Keratinocyte (primary cell): ENCODE measurements at regions not wholly inside any gene's neighbourhood (a gene's known extent, or its start where the extent isn't known, plus 50 kb on each side); places are given as distances from the start of the nearest gene placed in this dataset.

Experiments
- DNase-seq: peaks from one replicate; pipeline ENCODE4 v3.0.0-alpha.2; 2011; ENCODE audit warnings: low read depth, missing footprints, low spot score
- FAIRE-seq: peaks from 2 replicates; lab custom pipeline; 2011; peaks lifted over from hg19 to GRCh38; lab: Jason Lieb, UNC
- H2AFZ ChIP-seq: 2 replicates; pipeline ENCODE4 v1.6.0; 2012; ENCODE audit warnings: low read length, control low read depth, inconsistent platforms; ENCODE audit not compliant: control insufficient read depth
- H3K27ac ChIP-seq: 2 replicates; pipeline ENCODE4 v1.5.1; 2011; ENCODE audit warnings: low read length; ENCODE audit not compliant: control insufficient read depth, insufficient read depth
- H3K27me3 ChIP-seq: 3 replicates; pipeline ENCODE4 v1.6.0; 2011; ENCODE audit warnings: low read length; ENCODE audit not compliant: control insufficient read depth, insufficient read depth; ENCODE audit errors: extremely low read depth
- H3K36me3 ChIP-seq, 2 experiments: 2 replicates in 1 of 2; 3 replicates in 1 of 2; pipeline ENCODE4 v1.5.1; 2011; ENCODE audit warnings: low read length in 2 of 2, mild to moderate bottlenecking in 1 of 2; ENCODE audit not compliant: control insufficient read depth in 2 of 2, insufficient read depth in 2 of 2; ENCODE audit errors: extremely low read depth in 1 of 2
- H3K4me1 ChIP-seq: 3 replicates; pipeline ENCODE4 v1.5.1; 2011; ENCODE audit warnings: low read length; ENCODE audit not compliant: control insufficient read depth, insufficient read depth; ENCODE audit errors: extremely low read depth
- H3K4me2 ChIP-seq: 3 replicates; pipeline ENCODE4 v1.6.0; 2011; ENCODE audit warnings: low read depth, low read length; ENCODE audit not compliant: control insufficient read depth, insufficient read depth; ENCODE audit errors: extremely low read depth
- H3K4me3 ChIP-seq, 3 experiments: fragments of 200-600 bp in 1 of 3; sonication (generic) in 1 of 3; 2 replicates in 2 of 3; 3 replicates in 1 of 3; pipeline ENCODE4 v1.5.1; 2011 to 2016; ENCODE audit warnings: low read length in 3 of 3, mild to moderate bottlenecking in 3 of 3, control low read depth in 2 of 3, inconsistent platforms in 1 of 3, low read depth in 1 of 3, mixed read lengths in 1 of 3, mixed run types in 1 of 3, moderate library complexity in 1 of 3; ENCODE audit not compliant: control insufficient read depth in 2 of 3, insufficient read depth in 2 of 3; ENCODE audit errors: extremely low read depth in 1 of 3
- H3K79me2 ChIP-seq: 2 replicates; pipeline ENCODE4 v1.6.0; 2012; ENCODE audit warnings: low read length; ENCODE audit not compliant: control insufficient read depth, insufficient read depth
- H3K9ac ChIP-seq: 3 replicates; pipeline ENCODE4 v1.6.0; 2011; ENCODE audit warnings: low read length; ENCODE audit not compliant: control insufficient read depth, insufficient read depth; ENCODE audit errors: extremely low read depth
- H3K9me1 ChIP-seq: 3 replicates; pipeline ENCODE4 v1.6.0; 2011; ENCODE audit warnings: low read length; ENCODE audit not compliant: control insufficient read depth, insufficient read depth; ENCODE audit errors: extremely low read depth
- H3K9me3 ChIP-seq: 2 replicates; pipeline ENCODE4 v1.5.1; 2012; ENCODE audit warnings: low read depth, low read length; ENCODE audit not compliant: control insufficient read depth
- H4K20me1 ChIP-seq: 3 replicates; pipeline ENCODE4 v1.6.0; 2011; ENCODE audit warnings: low read length; ENCODE audit not compliant: control insufficient read depth, insufficient read depth; ENCODE audit errors: extremely low read depth
- EZH2 ChIP-seq: IDR thresholded peaks from one replicate; pipeline ENCODE4 v1.6.1; 2012; ENCODE audit warnings: inconsistent platforms, mild to moderate bottlenecking, low read length, moderate library complexity
- dilution Hi-C: fragments of 300-500 bp; cut with MboI; formaldehyde crosslinking; loops from one replicate; pipeline ENCODE4 v1.7.0; 2020; ENCODE audit warnings: low sequenced_read_pairs; ENCODE audit not compliant: extremely low pct_ligation_motif_present
- TF ChIP-seq, protein P1 (sequence below), 3 experiments: IDR thresholded peaks in 1 of 3; conservative IDR thresholded peaks in 1 of 3; optimal IDR thresholded peaks in 1 of 3; 2 replicates in 2 of 3; 3 replicates in 1 of 3; pipeline versions ENCODE3 to v1.5.1; 2011; ENCODE audit warnings: low read length in 3 of 3, mild to moderate bottlenecking in 3 of 3, moderate library complexity in 2 of 3, control low read depth in 1 of 3, inconsistent platforms in 1 of 3; ENCODE audit not compliant: insufficient read depth in 2 of 3; ENCODE audit errors: extremely low read depth in 1 of 3

- no peaks in the 10 kb centered on the region for H3K27me3 ChIP-seq
- TF ChIP-seq, protein P1, sequence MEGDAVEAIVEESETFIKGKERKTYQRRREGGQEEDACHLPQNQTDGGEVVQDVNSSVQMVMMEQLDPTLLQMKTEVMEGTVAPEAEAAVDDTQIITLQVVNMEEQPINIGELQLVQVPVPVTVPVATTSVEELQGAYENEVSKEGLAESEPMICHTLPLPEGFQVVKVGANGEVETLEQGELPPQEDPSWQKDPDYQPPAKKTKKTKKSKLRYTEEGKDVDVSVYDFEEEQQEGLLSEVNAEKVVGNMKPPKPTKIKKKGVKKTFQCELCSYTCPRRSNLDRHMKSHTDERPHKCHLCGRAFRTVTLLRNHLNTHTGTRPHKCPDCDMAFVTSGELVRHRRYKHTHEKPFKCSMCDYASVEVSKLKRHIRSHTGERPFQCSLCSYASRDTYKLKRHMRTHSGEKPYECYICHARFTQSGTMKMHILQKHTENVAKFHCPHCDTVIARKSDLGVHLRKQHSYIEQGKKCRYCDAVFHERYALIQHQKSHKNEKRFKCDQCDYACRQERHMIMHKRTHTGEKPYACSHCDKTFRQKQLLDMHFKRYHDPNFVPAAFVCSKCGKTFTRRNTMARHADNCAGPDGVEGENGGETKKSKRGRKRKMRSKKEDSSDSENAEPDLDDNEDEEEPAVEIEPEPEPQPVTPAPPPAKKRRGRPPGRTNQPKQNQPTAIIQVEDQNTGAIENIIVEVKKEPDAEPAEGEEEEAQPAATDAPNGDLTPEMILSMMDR (optimal IDR thresholded peaks at IDR 0.05 in 1 of 3, IDR thresholded peaks at IDR 0.05 in 1 of 3, conservative IDR thresholded peaks at IDR 0.05 in 1 of 3; ENCODE audit: extremely low read depth in 1 of 3, insufficient read depth in 2 of 3, low read length in 3 of 3): no peak
- no peak for TF ChIP-seq EZH2
- H3K27ac ChIP-seq: no peak overlapping the region
- no peak for FAIRE-seq
- peaks cover 6% of the 10 kb centered on the region for H3K9me3 ChIP-seq
- H3K79me2 ChIP-seq: no peaks in the 10 kb centered on the region
- no peak for DNase-seq
- H3K36me3 ChIP-seq: no peaks in the 10 kb centered on the region
- dilution Hi-C loops: no loop called here
- peaks cover 10% of the 10 kb centered on the region for H3K4me1 ChIP-seq
- H3K4me3 ChIP-seq: no peak overlapping the region
- no peak overlapping the region for H2AFZ ChIP-seq
- no peaks in the 10 kb centered on the region for H3K9me1 ChIP-seq
- H3K4me2 ChIP-seq: no peak overlapping the region
- H4K20me1 ChIP-seq: no peaks in the 10 kb centered on the region
- no peak overlapping the region for H3K9ac ChIP-seq
Measured at GRCh38 chr22:47788461-47788860, 1026.0 kb downstream of the TBC1D22A start.

DNA sequence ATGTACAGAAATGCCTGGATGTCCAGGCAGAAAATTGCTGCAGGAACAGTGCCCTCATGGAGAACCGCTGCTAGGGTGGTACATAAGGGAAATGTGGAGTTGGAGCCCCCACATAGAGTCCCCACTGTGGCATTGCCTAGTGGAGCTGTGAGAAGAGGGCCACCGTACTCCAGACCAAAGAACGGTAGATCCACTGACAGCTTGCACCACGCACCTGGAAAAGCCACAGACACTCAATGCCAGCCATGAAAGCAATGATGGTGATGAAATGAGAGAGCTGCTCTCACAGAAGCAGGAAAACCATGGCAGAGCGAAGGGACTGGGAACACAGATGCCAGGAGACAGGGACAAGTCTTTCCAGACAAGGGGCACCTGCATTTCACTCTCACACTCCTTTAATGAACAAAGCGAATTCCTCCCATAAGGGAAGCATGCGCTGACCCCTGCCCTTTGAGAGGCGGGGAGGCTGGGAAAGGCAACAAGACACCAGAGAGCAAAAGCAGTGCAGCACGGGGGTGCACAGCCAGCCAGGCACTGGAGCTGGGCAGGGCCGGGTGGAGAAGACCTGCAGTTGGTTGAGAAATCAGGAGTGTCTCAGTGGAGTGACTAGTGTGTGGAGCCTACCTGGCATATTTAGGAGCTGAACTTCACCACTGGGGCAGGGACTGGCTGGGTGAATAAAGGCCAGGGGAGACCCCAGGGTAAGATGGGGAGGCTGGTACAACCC lies 1025.2 kb downstream of the TBC1D22A start:
- no peaks in the 10 kb centered on the region for H3K27me3 ChIP-seq
- no peak overlapping the region for H3K4me2 ChIP-seq
- dilution Hi-C loops: no loop called here
- peaks cover 6% of the 10 kb centered on the region for H3K9me3 ChIP-seq
- TF ChIP-seq EZH2: no peak
- no peak overlapping the region for H3K27ac ChIP-seq
- no peak overlapping the region for H3K4me3 ChIP-seq
- H3K9me1 ChIP-seq: no peaks in the 10 kb centered on the region
- no peaks in the 10 kb centered on the region for H3K79me2 ChIP-seq
- no peaks in the 10 kb centered on the region for H3K36me3 ChIP-seq
- H3K9ac ChIP-seq: no peak overlapping the region
- no peak for FAIRE-seq
- H2AFZ ChIP-seq: no peak overlapping the region
- DNase-seq: no peak
- H4K20me1 ChIP-seq: no peaks in the 10 kb centered on the region
- peaks cover 10% of the 10 kb centered on the region for H3K4me1 ChIP-seq
